Tibial nerve (tissue), 4 donors: ENCODE measurements at regions not wholly inside any gene's neighbourhood (a gene's known extent, or its start where the extent isn't known, plus 50 kb on each side); places are given as distances from the start of the nearest gene placed in this dataset.
A peak's percentile ranks its signal among the peaks of the same experiment; 100 is the strongest.

Source experiments
- DNase-seq, 2 donors: peaks; one replicate each; pipeline ENCODE4 v3.0.0-alpha.2; 2019; ENCODE audit warnings: low spot score in 2 of 2
- H3K27ac ChIP-seq, 4 donors: fragments of 200-600 bp; sonication (generic) in 3 of 4; one replicate each; pipeline ENCODE4 v1.5.1; 2017 to 2019; ENCODE audit warnings: mild to moderate bottlenecking in 1 of 4
- H3K27me3 ChIP-seq, 2 donors: fragments of 200-600 bp; sonication (generic) in 1 of 2; one replicate each; pipeline versions ENCODE4 v1.5.1 to v1.6.0; 2017 to 2019
- H3K36me3 ChIP-seq, 3 donors: fragments of 200-600 bp; sonication (generic); one replicate each; pipeline ENCODE4 v1.5.1; 2018 to 2019
- H3K4me1 ChIP-seq, 4 donors: fragments of 200-600 bp; sonication (generic) in 3 of 4; one replicate each; pipeline ENCODE4 v1.5.1; 2017 to 2019
- H3K4me3 ChIP-seq, 4 donors: fragments of 200-600 bp; sonication (generic) in 3 of 4; one replicate each; pipeline ENCODE4 v1.5.1; 2017 to 2019; ENCODE audit warnings: mild to moderate bottlenecking in 1 of 4, moderate library complexity in 1 of 4
- H3K9me3 ChIP-seq, 4 donors: fragments of 200-600 bp; sonication (generic) in 3 of 4; one replicate each; pipeline ENCODE4 v1.5.1; 2017 to 2019
- EP300 ChIP-seq, 2 donors: sonication (generic); formaldehyde crosslinking; IDR thresholded peaks; one replicate each; pipeline ENCODE4 v1.6.1; 2017; ENCODE audit warnings: antibody characterized with exemption in 2 of 2, mild to moderate bottlenecking in 1 of 2
- POLR2A ChIP-seq, 2 donors: fragments of 450-650 bp; IDR thresholded peaks; one replicate each; pipeline ENCODE4 v1.6.1; 2017; ENCODE audit warnings: antibody characterized with exemption in 2 of 2, mild to moderate bottlenecking in 2 of 2, moderate library complexity in 2 of 2
- WGBS, 2 donors: methylation state at CpG; one replicate each; pipeline ENCODE4 v1.1.5; 2018; 5-methylcytosine and 5-hydroxymethylcytosine counted together
- TF ChIP-seq, protein P1 (sequence below), 5 experiments: fragments of 200-600 bp in 3 of 5; fragments of 450-650 bp in 2 of 5; sonication (generic) in 3 of 5; IDR thresholded peaks; one replicate each; pipeline ENCODE4 v1.5.1; 2016 to 2019; ENCODE audit warnings: antibody characterized with exemption in 5 of 5, mild to moderate bottlenecking in 3 of 5, moderate library complexity in 2 of 5

DNA sequence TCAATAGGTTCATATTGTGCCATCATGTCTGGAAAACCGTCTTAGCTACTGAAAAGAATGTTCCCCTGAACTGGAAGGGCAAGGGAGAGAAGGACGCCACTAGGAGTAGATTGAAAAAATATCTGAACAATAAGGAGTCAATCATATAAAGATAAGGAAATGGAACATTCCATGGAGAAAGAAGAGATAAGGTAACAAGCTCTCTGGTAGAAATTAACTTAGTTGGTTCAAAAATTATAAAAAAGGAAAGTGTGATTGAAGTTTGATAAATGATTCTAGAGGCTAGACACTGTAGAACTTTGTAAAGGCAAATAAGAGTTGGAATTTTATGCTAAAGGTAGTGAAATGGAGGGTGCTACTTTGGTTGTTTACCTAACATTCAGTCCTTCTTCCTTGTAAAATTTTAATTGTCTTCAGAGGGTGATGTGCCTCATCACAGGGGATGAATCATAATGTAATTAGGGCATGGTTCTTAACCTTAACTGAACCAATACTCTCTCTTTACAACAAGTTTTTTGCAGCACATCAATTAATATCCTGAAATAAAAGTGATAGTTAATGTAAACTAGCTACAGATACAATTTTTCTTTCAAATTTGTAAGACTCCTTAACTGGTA lies 135.5 kb downstream of the GPX5 start:
- 63 to 75% methylated on average over 2 of the region's 2 CpGs for WGBS, 2 donors
- Histone ChIP-seq H3K4me1 (peaks cover 0 to 34% (median 4%) of the 10 kb centered on the region in 4 donors), H3K9me3 (no peaks in the 10 kb centered on the region), H3K4me3 (no peak overlapping the region), H3K27ac (no peak overlapping the region), H3K27me3 (peaks cover 0 to 10% of the 10 kb centered on the region in 2 donors), H3K36me3 (no peaks in the 10 kb centered on the region)
- no peak for DNase-seq
- TF ChIP-seq EP300 (IDR thresholded peaks at IDR 0.05) = no peak
- TF ChIP-seq, protein P1, sequence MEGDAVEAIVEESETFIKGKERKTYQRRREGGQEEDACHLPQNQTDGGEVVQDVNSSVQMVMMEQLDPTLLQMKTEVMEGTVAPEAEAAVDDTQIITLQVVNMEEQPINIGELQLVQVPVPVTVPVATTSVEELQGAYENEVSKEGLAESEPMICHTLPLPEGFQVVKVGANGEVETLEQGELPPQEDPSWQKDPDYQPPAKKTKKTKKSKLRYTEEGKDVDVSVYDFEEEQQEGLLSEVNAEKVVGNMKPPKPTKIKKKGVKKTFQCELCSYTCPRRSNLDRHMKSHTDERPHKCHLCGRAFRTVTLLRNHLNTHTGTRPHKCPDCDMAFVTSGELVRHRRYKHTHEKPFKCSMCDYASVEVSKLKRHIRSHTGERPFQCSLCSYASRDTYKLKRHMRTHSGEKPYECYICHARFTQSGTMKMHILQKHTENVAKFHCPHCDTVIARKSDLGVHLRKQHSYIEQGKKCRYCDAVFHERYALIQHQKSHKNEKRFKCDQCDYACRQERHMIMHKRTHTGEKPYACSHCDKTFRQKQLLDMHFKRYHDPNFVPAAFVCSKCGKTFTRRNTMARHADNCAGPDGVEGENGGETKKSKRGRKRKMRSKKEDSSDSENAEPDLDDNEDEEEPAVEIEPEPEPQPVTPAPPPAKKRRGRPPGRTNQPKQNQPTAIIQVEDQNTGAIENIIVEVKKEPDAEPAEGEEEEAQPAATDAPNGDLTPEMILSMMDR (IDR thresholded peaks at IDR 0.05) = no peak
- no peak for TF ChIP-seq POLR2A (IDR thresholded peaks at IDR 0.05)

- no peaks in the 10 kb centered on the region for H3K9me3 ChIP-seq
- H3K27me3 ChIP-seq = peaks cover 0 to 4% of the 10 kb centered on the region in 2 donors
- no peak overlapping the region for H3K4me3 ChIP-seq
- TF ChIP-seq, protein P1 (IDR thresholded peaks at IDR 0.05) = no peak
- no peak for TF ChIP-seq POLR2A (IDR thresholded peaks at IDR 0.05)
- TF ChIP-seq EP300 (IDR thresholded peaks at IDR 0.05) = no peak
- no peak overlapping the region for H3K27ac ChIP-seq
- H3K4me1 ChIP-seq = no peaks in the 10 kb centered on the region
- WGBS, 2 donors = 89 to 99% methylated on average over 3 of the region's 3 CpGs
- DNase-seq = no peak
- no peaks in the 10 kb centered on the region for H3K36me3 ChIP-seq
Measured at GRCh38 chr6:28664870-28665396, 139.3 kb downstream of the GPX5 start.

DNA sequence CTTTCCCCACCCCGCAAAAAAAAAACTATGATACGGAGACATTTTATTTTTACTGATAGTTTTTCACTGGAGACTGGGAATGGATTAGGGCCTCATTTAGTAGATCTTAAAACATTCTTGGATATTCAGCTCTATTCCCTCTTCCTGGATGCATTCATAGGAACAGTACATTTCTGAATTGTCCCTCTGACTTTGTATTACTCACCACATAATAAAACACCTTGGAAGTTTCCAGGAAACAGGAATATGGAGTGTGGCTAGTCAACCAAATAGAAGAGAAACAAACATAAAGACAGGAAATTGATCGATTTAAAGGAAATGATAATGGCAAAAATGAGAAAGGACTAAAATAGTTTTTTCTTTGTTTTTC lies 147.7 kb downstream of the GPX5 start:
- no peaks in the 10 kb centered on the region for H3K36me3 ChIP-seq
- peaks cover 0 to 47% of the 10 kb centered on the region in 2 donors for H3K27me3 ChIP-seq
- H3K4me3 ChIP-seq = no peak overlapping the region
- 62 to 63% methylated on average over 3 of the region's 3 CpGs for WGBS, 2 donors
- peaks cover 0 to 11% (median 0%) of the 10 kb centered on the region in 4 donors for H3K4me1 ChIP-seq
- no peak overlapping the region for H3K27ac ChIP-seq
- TF ChIP-seq POLR2A (IDR thresholded peaks at IDR 0.05) (no peak), EP300 (IDR thresholded peaks at IDR 0.05) (no peak)
- TF ChIP-seq, protein P1 (IDR thresholded peaks at IDR 0.05) = no peak
- no peaks in the 10 kb centered on the region for H3K9me3 ChIP-seq
- no peak for DNase-seq

GRCh38 chr6:28673787-28674671 lies 148.3 kb downstream of the GPX5 start:
- Histone ChIP-seq H3K4me3 (peak overlapping the region in 2 of 4 donors; percentile 9 to 36), H3K27ac (no peak overlapping the region), H3K36me3 (no peaks in the 10 kb centered on the region), H3K4me1 (peaks cover 0 to 11% (median 0%) of the 10 kb centered on the region in 4 donors), H3K9me3 (no peaks in the 10 kb centered on the region), H3K27me3 (peaks cover 0 to 47% of the 10 kb centered on the region in 2 donors)
- DNase-seq = no peak
- TF ChIP-seq POLR2A (IDR thresholded peaks at IDR 0.05) = no peak
- TF ChIP-seq, protein P1 (IDR thresholded peaks at IDR 0.05) = no peak
- TF ChIP-seq EP300 (IDR thresholded peaks at IDR 0.05) = no peak
- WGBS, 2 donors = 1 to 3% methylated on average over 44 of the region's 44 CpGs

DNA sequence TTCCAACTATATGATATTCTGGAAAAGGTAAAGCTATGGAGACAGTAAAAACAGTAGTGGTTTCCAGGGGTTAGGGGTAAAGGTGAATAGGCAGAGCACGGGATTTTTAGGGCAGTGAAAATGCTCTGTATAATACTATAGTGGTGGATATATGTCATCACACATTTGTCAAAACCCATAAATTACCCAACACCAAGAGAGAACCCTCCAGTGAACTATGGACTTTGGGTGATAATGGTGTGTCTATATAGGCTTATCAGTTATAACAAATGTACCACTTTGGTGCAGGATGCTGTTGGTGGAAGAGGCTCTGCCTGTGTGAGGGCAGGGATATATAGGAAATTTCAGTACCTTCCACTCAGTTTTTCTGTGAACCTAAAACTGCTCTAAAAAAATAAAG lies 149.9 kb downstream of the GPX5 start:
- 86 to 93% methylated on average over 1 of the region's 1 CpG for WGBS, 2 donors
- H3K9me3 ChIP-seq = no peaks in the 10 kb centered on the region
- no peak overlapping the region for H3K4me3 ChIP-seq
- peaks cover 0 to 11% (median 0%) of the 10 kb centered on the region in 4 donors for H3K4me1 ChIP-seq
- TF ChIP-seq, protein P1 (IDR thresholded peaks at IDR 0.05) = no peak
- TF ChIP-seq POLR2A (IDR thresholded peaks at IDR 0.05) (no peak), EP300 (IDR thresholded peaks at IDR 0.05) (no peak)
- peaks cover 0 to 53% of the 10 kb centered on the region in 2 donors for H3K27me3 ChIP-seq
- no peak overlapping the region for H3K27ac ChIP-seq
- no peaks in the 10 kb centered on the region for H3K36me3 ChIP-seq
- no peak for DNase-seq
